Body of pancreas (tissue), 4 donors: ENCODE measurements at regions not wholly inside any gene's neighbourhood (a gene's known extent, or its start where the extent isn't known, plus 50 kb on each side); places are given as distances from the start of the nearest gene placed in this dataset.

ENCODE experiments used
- ATAC-seq: fragments of 150-250 bp; one replicate; pipeline ENCODE4 v1.9.1; 2016
- DNase-seq, 4 donors: peaks; one replicate each; pipeline ENCODE4 v3.0.0-alpha.2; 2019
- H3K27ac ChIP-seq, 4 donors: fragments of 200-600 bp; sonication (generic); 1 replicate in 3 of 4; 2 replicates in 1 of 4; pipeline versions ENCODE4 v1.5.1 to v1.6.1; 2016 to 2019; ENCODE audit warnings: mild to moderate bottlenecking in 1 of 4, mixed read lengths in 1 of 4, moderate library complexity in 1 of 4
- H3K27me3 ChIP-seq, 2 donors: fragments of 200-600 bp; sonication (generic); one replicate each; pipeline ENCODE4 v1.6.0; 2016; ENCODE audit warnings: mild to moderate bottlenecking in 1 of 2
- H3K36me3 ChIP-seq, 2 donors: fragments of 200-600 bp; sonication (generic); replicated peaks in 1 of 2; 2 replicates each; pipeline ENCODE4 v1.5.1; 2016; ENCODE audit warnings: low read depth in 2 of 2; ENCODE audit not compliant: insufficient read depth in 1 of 2
- H3K4me1 ChIP-seq: fragments of 200-600 bp; sonication (generic); one replicate; pipeline ENCODE4 v1.6.0; 2016
- H3K4me3 ChIP-seq, 2 donors: fragments of 200-600 bp; sonication (generic); 1 replicate in 1 of 2; 2 replicates in 1 of 2; pipeline ENCODE4 v1.5.1; 2016 to 2019
- H3K9me3 ChIP-seq, 3 donors: fragments of 200-600 bp; sonication (generic); 1 replicate in 2 of 3; 2 replicates in 1 of 3; pipeline ENCODE4 v1.5.1; 2016
- CTCF ChIP-seq, 7 experiments: fragments of 450-650 bp in 4 of 7; fragments of 200-600 bp in 3 of 7; sonication (generic) in 3 of 7; IDR thresholded peaks; one replicate each; pipeline ENCODE4 v1.5.1; 2016 to 2019; ENCODE audit warnings: antibody characterized with exemption in 7 of 7
- POLR2A ChIP-seq, 3 donors: fragments of 450-650 bp; IDR thresholded peaks; one replicate each; pipeline ENCODE4 v1.6.1; 2016; ENCODE audit warnings: antibody characterized with exemption in 3 of 3, mild to moderate bottlenecking in 2 of 3
- WGBS, 2 donors: methylation state at CpG; one replicate each; pipeline ENCODE4 v1.1.5; 2017; 5-methylcytosine and 5-hydroxymethylcytosine counted together
- intact Hi-C: fragments of 100-400 bp; cut with DNase I; formaldehyde crosslinking; loops from one replicate; pipeline ENCODE4 v1.15.1; 2023

- ATAC-seq (no peak), DNase-seq (no peak)
- no peak overlapping the region for H3K27ac ChIP-seq
- 71 to 75% methylated on average over 2 of the region's 2 CpGs for WGBS, 2 donors
- H3K27me3 ChIP-seq: no peaks in the 10 kb centered on the region
- no peak overlapping the region for H3K4me3 ChIP-seq
- no peaks in the 10 kb centered on the region for H3K9me3 ChIP-seq
- H3K36me3 ChIP-seq: no peaks in the 10 kb centered on the region
- H3K4me1 ChIP-seq: no peaks in the 10 kb centered on the region
- intact Hi-C loops: no loop called here
- TF ChIP-seq POLR2A (IDR thresholded peaks at IDR 0.05) (no peak), CTCF (IDR thresholded peaks at IDR 0.05) (no peak)
Measured at GRCh38 chr20:60583741-60584140, 625.5 kb downstream of the CDH26 start.

- Histone ChIP-seq H3K36me3 (no peaks in the 10 kb centered on the region), H3K4me3 (no peak overlapping the region), H3K27me3 (no peaks in the 10 kb centered on the region), H3K27ac (no peak overlapping the region), H3K4me1 (no peaks in the 10 kb centered on the region), H3K9me3 (no peaks in the 10 kb centered on the region)
- ATAC-seq (no peak), DNase-seq (no peak)
- no peak for TF ChIP-seq POLR2A (IDR thresholded peaks at IDR 0.05)
- TF ChIP-seq CTCF (IDR thresholded peaks at IDR 0.05): no peak
- intact Hi-C loops: no loop called here
- 41 to 48% methylated on average over 4 of the region's 4 CpGs for WGBS, 2 donors
Measured at GRCh38 chr20:60584221-60584620, 626.0 kb downstream of the CDH26 start.

- H3K27me3 ChIP-seq: no peaks in the 10 kb centered on the region
- no peak overlapping the region for H3K4me3 ChIP-seq
- H3K27ac ChIP-seq: no peak overlapping the region
- TF ChIP-seq CTCF (IDR thresholded peaks at IDR 0.05) (no peak), POLR2A (IDR thresholded peaks at IDR 0.05) (no peak)
- 54 to 58% methylated on average over 4 of the region's 4 CpGs for WGBS, 2 donors
- no peak for ATAC-seq
- H3K4me1 ChIP-seq: no peaks in the 10 kb centered on the region
- no peak for DNase-seq
- no peaks in the 10 kb centered on the region for H3K9me3 ChIP-seq
- intact Hi-C loops: no loop called here
- no peaks in the 10 kb centered on the region for H3K36me3 ChIP-seq
Measured at GRCh38 chr20:60585651-60586050, 627.4 kb downstream of the CDH26 start.

- ATAC-seq: no peak
- no peaks in the 10 kb centered on the region for H3K36me3 ChIP-seq
- intact Hi-C loops: no loop called here
- H3K9me3 ChIP-seq: no peaks in the 10 kb centered on the region
- no peak overlapping the region for H3K27ac ChIP-seq
- no peak for TF ChIP-seq CTCF (IDR thresholded peaks at IDR 0.05)
- TF ChIP-seq POLR2A (IDR thresholded peaks at IDR 0.05): no peak
- no peak overlapping the region for H3K4me3 ChIP-seq
- WGBS, 2 donors: 53 to 55% methylated on average over 8 to 11 of the region's 11 CpGs
- no peak for DNase-seq
- no peaks in the 10 kb centered on the region for H3K27me3 ChIP-seq
- H3K4me1 ChIP-seq: no peaks in the 10 kb centered on the region
Measured at GRCh38 chr20:60586269-60587050, 628.2 kb downstream of the CDH26 start.

GRCh38 chr20:60587986-60588385 is 629.8 kb downstream of the CDH26 start:
- DNase-seq: no peak
- 72 to 76% methylated on average over 4 of the region's 4 CpGs for whole genome bisulfite sequencing, 2 donors

More at GRCh38 chr20:60587986-60588385, 629.8 kb downstream of the CDH26 start:
- Histone ChIP-seq H3K9me3 (no peaks in the 10 kb centered on the region), H3K36me3 (no peaks in the 10 kb centered on the region), H3K4me1 (no peaks in the 10 kb centered on the region), H3K27ac (no peak overlapping the region), H3K27me3 (no peaks in the 10 kb centered on the region), H3K4me3 (no peak overlapping the region)
- ATAC-seq: no peak
- TF ChIP-seq CTCF (IDR thresholded peaks at IDR 0.05) (no peak), POLR2A (IDR thresholded peaks at IDR 0.05) (no peak)
- intact Hi-C loops: no loop called here
